ENCODE measurements at regions not wholly inside any gene's neighbourhood (a gene's known extent, or its start where the extent isn't known, plus 50 kb on each side); places are given as distances from the start of the nearest gene placed in this dataset.

- peaks cover 3% of the 10 kb centered on the region for H3K9me3 Mint-ChIP-seq (ENCODE audit: insufficient read depth)
- no peak overlapping the region for H3K27ac Mint-ChIP-seq
- no peak for ATAC-seq
- H3K27me3 Mint-ChIP-seq (ENCODE audit: low read depth) = no peaks in the 10 kb centered on the region
- POLR2A ChIA-PET = no interaction called here
- DNase-seq = no peak
- H3K4me1 Mint-ChIP-seq (ENCODE audit: low read depth) = no peaks in the 10 kb centered on the region
- H3K4me3 Mint-ChIP-seq = no peak overlapping the region
- CTCF ChIA-PET = no interaction called here
- H3K36me3 Mint-ChIP-seq (ENCODE audit: low read depth) = no peaks in the 10 kb centered on the region
Measured at GRCh38 chr10:56298941-56299340, 62.1 kb downstream of the ZWINT start.

GRCh38 chr10:56296618-56297017, 64.4 kb downstream of the ZWINT start:
- Mint-ChIP-seq H3K27ac (no peak overlapping the region), H3K36me3 (ENCODE audit: low read depth) (no peaks in the 10 kb centered on the region), H3K4me1 (ENCODE audit: low read depth) (no peaks in the 10 kb centered on the region), H3K27me3 (ENCODE audit: low read depth) (no peaks in the 10 kb centered on the region), H3K4me3 (no peak overlapping the region), H3K9me3 (ENCODE audit: insufficient read depth) (peaks cover 7% of the 10 kb centered on the region)
- no peak for ATAC-seq
- no peak for DNase-seq
- POLR2A ChIA-PET = no interaction called here
- CTCF ChIA-PET = no interaction called here

- DNase-seq (no peak), ATAC-seq (no peak)
- Mint-ChIP-seq H3K4me1 (ENCODE audit: low read depth) (no peaks in the 10 kb centered on the region), H3K9me3 (ENCODE audit: insufficient read depth) (peaks cover 7% of the 10 kb centered on the region), H3K36me3 (ENCODE audit: low read depth) (no peaks in the 10 kb centered on the region), H3K27me3 (ENCODE audit: low read depth) (no peaks in the 10 kb centered on the region), H3K4me3 (no peak overlapping the region), H3K27ac (no peak overlapping the region)
- ChIA-PET POLR2A (no interaction called here), CTCF (no interaction called here)
Measured at GRCh38 chr10:56288403-56288802, 72.7 kb downstream of the ZWINT start.

GRCh38 chr10:56286096-56286495, 75.0 kb downstream of the ZWINT start:
- Mint-ChIP-seq H3K27me3 (ENCODE audit: low read depth) (no peaks in the 10 kb centered on the region), H3K4me1 (ENCODE audit: low read depth) (no peaks in the 10 kb centered on the region), H3K36me3 (ENCODE audit: low read depth) (no peaks in the 10 kb centered on the region), H3K9me3 (ENCODE audit: insufficient read depth) (peaks cover 3% of the 10 kb centered on the region), H3K27ac (no peak overlapping the region), H3K4me3 (no peak overlapping the region)
- ATAC-seq (no peak), DNase-seq (no peak)
- POLR2A ChIA-PET = no interaction called here
- CTCF ChIA-PET = no interaction called here

- no peak for ATAC-seq
- H3K36me3 Mint-ChIP-seq (ENCODE audit: low read depth) = no peaks in the 10 kb centered on the region
- DNase-seq = no peak
- H3K27me3 Mint-ChIP-seq (ENCODE audit: low read depth) = no peaks in the 10 kb centered on the region
- no peaks in the 10 kb centered on the region for H3K4me1 Mint-ChIP-seq (ENCODE audit: low read depth)
- ChIA-PET POLR2A (no interaction called here), CTCF (no interaction called here)
- no peak overlapping the region for H3K27ac Mint-ChIP-seq
- no peak overlapping the region for H3K4me3 Mint-ChIP-seq
- H3K9me3 Mint-ChIP-seq (ENCODE audit: insufficient read depth) = no peaks in the 10 kb centered on the region
Measured at GRCh38 chr10:56279270-56279669, 81.8 kb downstream of the ZWINT start.

- no peaks in the 10 kb centered on the region for H3K36me3 Mint-ChIP-seq (ENCODE audit: low read depth)
- no peak for DNase-seq
- no peaks in the 10 kb centered on the region for H3K4me1 Mint-ChIP-seq (ENCODE audit: low read depth)
- ChIA-PET CTCF (no interaction called here), POLR2A (no interaction called here)
- H3K4me3 Mint-ChIP-seq = no peak overlapping the region
- H3K27me3 Mint-ChIP-seq (ENCODE audit: low read depth) = no peaks in the 10 kb centered on the region
- H3K9me3 Mint-ChIP-seq (ENCODE audit: insufficient read depth) = no peaks in the 10 kb centered on the region
- ATAC-seq = no peak
- no peak overlapping the region for H3K27ac Mint-ChIP-seq
Measured at GRCh38 chr10:56269181-56269580, 91.9 kb downstream of the ZWINT start.

- ChIA-PET CTCF (no interaction called here), POLR2A (no interaction called here)
- DNase-seq (no peak), ATAC-seq (no peak)
- H3K4me3 Mint-ChIP-seq = no peak overlapping the region
- H3K36me3 Mint-ChIP-seq (ENCODE audit: low read depth) = no peaks in the 10 kb centered on the region
- H3K27me3 Mint-ChIP-seq (ENCODE audit: low read depth) = no peaks in the 10 kb centered on the region
- no peaks in the 10 kb centered on the region for H3K4me1 Mint-ChIP-seq (ENCODE audit: low read depth)
- no peak overlapping the region for H3K27ac Mint-ChIP-seq
- no peaks in the 10 kb centered on the region for H3K9me3 Mint-ChIP-seq (ENCODE audit: insufficient read depth)
Measured at GRCh38 chr10:56266120-56266519, 94.9 kb downstream of the ZWINT start.

GRCh38 chr10:56258991-56259390, 102.1 kb downstream of the ZWINT start:
- H3K4me3 Mint-ChIP-seq = no peak overlapping the region

GRCh38 chr10:56258378-56258777, 102.7 kb downstream of the ZWINT start:
- Mint-ChIP-seq H3K27ac (no peak overlapping the region), H3K36me3 (ENCODE audit: low read depth) (no peaks in the 10 kb centered on the region), H3K4me3 (no peak overlapping the region), H3K4me1 (ENCODE audit: low read depth) (no peaks in the 10 kb centered on the region), H3K27me3 (ENCODE audit: low read depth) (no peaks in the 10 kb centered on the region), H3K9me3 (ENCODE audit: insufficient read depth) (no peaks in the 10 kb centered on the region)
- DNase-seq (no peak), ATAC-seq (no peak)
- CTCF ChIA-PET = no interaction called here
- POLR2A ChIA-PET = no interaction called here

More at GRCh38 chr10:56258991-56259390, 102.1 kb downstream of the ZWINT start:
- no peak for ATAC-seq
- no peak for DNase-seq
- Mint-ChIP-seq H3K36me3 (ENCODE audit: low read depth) (no peaks in the 10 kb centered on the region), H3K27me3 (ENCODE audit: low read depth) (no peaks in the 10 kb centered on the region), H3K4me1 (ENCODE audit: low read depth) (no peaks in the 10 kb centered on the region), H3K27ac (no peak overlapping the region), H3K9me3 (ENCODE audit: insufficient read depth) (no peaks in the 10 kb centered on the region)
- ChIA-PET CTCF (no interaction called here), POLR2A (no interaction called here)

GRCh38 chr10:56255298-56255697, 105.8 kb downstream of the ZWINT start:
- Mint-ChIP-seq H3K27ac (no peak overlapping the region), H3K36me3 (ENCODE audit: low read depth) (no peaks in the 10 kb centered on the region), H3K9me3 (ENCODE audit: insufficient read depth) (no peaks in the 10 kb centered on the region), H3K4me1 (ENCODE audit: low read depth) (no peaks in the 10 kb centered on the region), H3K4me3 (no peak overlapping the region), H3K27me3 (ENCODE audit: low read depth) (no peaks in the 10 kb centered on the region)
- no peak for ATAC-seq
- ChIA-PET CTCF (no interaction called here), POLR2A (no interaction called here)
- no peak for DNase-seq

- Mint-ChIP-seq H3K36me3 (ENCODE audit: low read depth) (no peaks in the 10 kb centered on the region), H3K4me1 (ENCODE audit: low read depth) (no peaks in the 10 kb centered on the region), H3K9me3 (ENCODE audit: insufficient read depth) (peaks cover 6% of the 10 kb centered on the region), H3K27ac (no peak overlapping the region), H3K4me3 (no peak overlapping the region), H3K27me3 (ENCODE audit: low read depth) (no peaks in the 10 kb centered on the region)
- ChIA-PET CTCF (no interaction called here), POLR2A (no interaction called here)
- ATAC-seq (no peak), DNase-seq (no peak)
Measured at GRCh38 chr10:56240471-56240870, 120.6 kb downstream of the ZWINT start.

- H3K36me3 Mint-ChIP-seq (ENCODE audit: low read depth) = no peaks in the 10 kb centered on the region
Measured at GRCh38 chr10:56231436-56231835, 129.6 kb downstream of the ZWINT start.

GRCh38 chr10:56222237-56222636, 138.8 kb downstream of the ZWINT start:
- Mint-ChIP-seq H3K27ac (no peak overlapping the region), H3K36me3 (ENCODE audit: low read depth) (no peaks in the 10 kb centered on the region), H3K4me3 (no peak overlapping the region), H3K9me3 (ENCODE audit: insufficient read depth) (peaks cover 5% of the 10 kb centered on the region), H3K4me1 (ENCODE audit: low read depth) (no peaks in the 10 kb centered on the region), H3K27me3 (ENCODE audit: low read depth) (no peaks in the 10 kb centered on the region)
- ChIA-PET POLR2A (no interaction called here), CTCF (no interaction called here)
- DNase-seq (no peak), ATAC-seq (no peak)

More at GRCh38 chr10:56231436-56231835, 129.6 kb downstream of the ZWINT start:
- DNase-seq (no peak), ATAC-seq (no peak)
- Mint-ChIP-seq H3K27ac (no peak overlapping the region), H3K27me3 (ENCODE audit: low read depth) (no peaks in the 10 kb centered on the region), H3K4me1 (ENCODE audit: low read depth) (no peaks in the 10 kb centered on the region), H3K9me3 (ENCODE audit: insufficient read depth) (peaks cover 2% of the 10 kb centered on the region), H3K4me3 (no peak overlapping the region)
- POLR2A ChIA-PET = no interaction called here
- CTCF ChIA-PET = no interaction called here

Measured in activated CD8-positive, alpha-beta T cell treated with anti-CD3 and anti-CD28 coated beads, Interleukin-2, amount 10 ng/mL, durations not matched to agents 7 days and 5 days (primary cell).